ENCODE measurements at regions not wholly inside any gene's neighbourhood (a gene's known extent, or its start where the extent isn't known, plus 50 kb on each side); places are given as distances from the start of the nearest gene placed in this dataset.

DNA sequence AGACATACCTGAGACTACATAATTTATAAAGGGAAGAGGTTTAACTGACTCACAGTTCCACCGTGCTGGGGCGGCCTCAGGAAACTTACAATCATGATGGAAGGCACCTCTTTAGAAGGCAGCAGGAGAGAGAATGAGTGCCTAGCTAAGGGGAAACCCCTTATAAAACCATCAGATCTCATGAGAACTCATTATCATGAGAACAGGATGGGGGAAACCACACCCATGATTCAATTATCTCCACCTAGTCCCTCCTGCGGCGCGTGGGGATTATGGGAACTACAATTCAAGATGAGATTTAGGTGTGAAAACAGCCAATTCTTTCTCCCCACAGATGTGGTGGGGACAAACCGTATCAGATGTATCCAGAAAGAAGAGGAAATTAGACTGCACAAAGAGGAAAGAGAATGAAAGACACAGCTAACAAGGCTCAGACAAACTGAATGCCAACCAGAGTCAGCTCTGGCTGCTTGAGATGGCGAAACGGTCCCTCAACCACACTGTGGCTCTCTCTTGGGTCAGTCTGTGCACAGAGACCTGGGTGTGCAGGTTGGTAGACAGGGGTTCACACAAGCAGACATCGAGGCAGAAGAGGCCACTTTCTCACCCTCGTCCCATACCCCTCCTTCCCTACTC is 375.6 kb downstream of the SFMBT2 start:
- Histone ChIP-seq H3K27ac (ENCODE audit: low read depth in 1 of 2, low read length in 1 of 2) (no peak overlapping the region), H3K4me1 (ENCODE audit: control insufficient read depth in 2 of 2, insufficient read depth in 2 of 2, low read length in 2 of 2) (peaks cover 0 to 5% of the 10 kb centered on the region in 2 donors), H3K36me3 (ENCODE audit: control insufficient read depth in 2 of 2, insufficient read depth in 2 of 2, low read length in 1 of 2) (no peaks in the 10 kb centered on the region), H3K4me3 (ENCODE audit: low read length in 2 of 2) (no peak overlapping the region), H3K9me3 (ENCODE audit: control insufficient read depth in 2 of 2, insufficient read depth in 1 of 2, low read length in 1 of 2) (no peaks in the 10 kb centered on the region), H3K27me3 (ENCODE audit: control insufficient read depth in 2 of 2, insufficient read depth in 1 of 2, low read length in 1 of 2) (no peaks in the 10 kb centered on the region)
- WGBS = 43% methylated on average over 10 of the region's 10 CpGs
- no peak for DNase-seq (ENCODE audit: low read depth in 6 of 9, low spot score in 9 of 9)

- Histone ChIP-seq H3K36me3 (ENCODE audit: control insufficient read depth in 2 of 2, insufficient read depth in 2 of 2, low read length in 1 of 2) (no peaks in the 10 kb centered on the region), H3K4me1 (ENCODE audit: control insufficient read depth in 2 of 2, insufficient read depth in 2 of 2, low read length in 2 of 2) (peaks cover 0 to 5% of the 10 kb centered on the region in 2 donors), H3K9me3 (ENCODE audit: control insufficient read depth in 2 of 2, insufficient read depth in 1 of 2, low read length in 1 of 2) (no peaks in the 10 kb centered on the region), H3K27ac (ENCODE audit: low read depth in 1 of 2, low read length in 1 of 2) (no peak overlapping the region), H3K4me3 (ENCODE audit: low read length in 2 of 2) (no peak overlapping the region), H3K27me3 (ENCODE audit: control insufficient read depth in 2 of 2, insufficient read depth in 1 of 2, low read length in 1 of 2) (no peaks in the 10 kb centered on the region)
- DNase-seq (ENCODE audit: low read depth in 6 of 9, low spot score in 9 of 9) = no peak
- 98% methylated on average over 1 of the region's 1 CpG for WGBS
These were observed 377.8 kb downstream of the SFMBT2 start for GRCh38 chr10:7033031-7033430.

DNA sequence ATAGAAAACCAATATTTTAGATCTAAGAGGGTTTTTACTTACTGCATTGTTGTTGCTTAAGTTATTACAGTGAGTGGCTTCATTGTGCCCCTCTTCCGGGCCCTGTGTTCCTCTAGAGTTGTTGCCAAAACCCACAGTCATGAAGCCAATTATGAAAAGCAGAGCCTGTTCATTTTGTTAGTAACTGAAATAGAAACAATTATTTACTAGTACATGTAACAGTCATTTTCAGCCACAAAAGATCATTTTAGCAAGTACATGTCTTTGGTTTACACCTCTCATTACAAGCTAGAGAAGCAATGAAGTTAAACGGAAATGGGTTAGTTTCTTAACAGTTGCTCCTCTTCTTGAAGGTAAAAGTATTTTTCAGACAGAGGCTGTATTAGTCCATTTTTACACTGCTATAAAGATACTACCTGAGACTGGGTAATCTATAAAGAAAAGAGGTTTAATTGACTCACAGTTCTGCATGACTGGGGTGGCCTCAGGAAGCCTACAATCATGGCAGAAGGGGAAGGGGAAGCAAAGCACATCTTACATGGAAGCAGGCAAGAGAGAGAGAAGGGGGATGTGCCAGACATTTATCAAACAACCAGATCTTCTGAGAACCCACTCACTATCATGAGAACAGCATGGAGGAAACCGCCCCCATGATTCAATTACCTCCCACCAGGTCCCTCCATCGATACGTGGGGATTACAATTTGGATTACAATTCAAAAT is 380.5 kb downstream of the SFMBT2 start:
- DNase-seq (ENCODE audit: low read depth in 6 of 9, low spot score in 9 of 9) = no peak
- Histone ChIP-seq H3K4me1 (ENCODE audit: control insufficient read depth in 2 of 2, insufficient read depth in 2 of 2, low read length in 2 of 2) (peaks cover 0 to 5% of the 10 kb centered on the region in 2 donors), H3K27ac (ENCODE audit: low read depth in 1 of 2, low read length in 1 of 2) (no peak overlapping the region), H3K9me3 (ENCODE audit: control insufficient read depth in 2 of 2, insufficient read depth in 1 of 2, low read length in 1 of 2) (no peaks in the 10 kb centered on the region), H3K27me3 (ENCODE audit: control insufficient read depth in 2 of 2, insufficient read depth in 1 of 2, low read length in 1 of 2) (no peaks in the 10 kb centered on the region), H3K4me3 (ENCODE audit: low read length in 2 of 2) (no peak overlapping the region), H3K36me3 (ENCODE audit: control insufficient read depth in 2 of 2, insufficient read depth in 2 of 2, low read length in 1 of 2) (no peaks in the 10 kb centered on the region)
- 88% methylated on average over 5 of the region's 5 CpGs for WGBS

- Histone ChIP-seq H3K4me1 (ENCODE audit: control insufficient read depth in 2 of 2, insufficient read depth in 2 of 2, low read length in 2 of 2) (no peaks in the 10 kb centered on the region), H3K36me3 (ENCODE audit: control insufficient read depth in 2 of 2, insufficient read depth in 2 of 2, low read length in 1 of 2) (no peaks in the 10 kb centered on the region), H3K27ac (ENCODE audit: low read depth in 1 of 2, low read length in 1 of 2) (no peak overlapping the region), H3K27me3 (ENCODE audit: control insufficient read depth in 2 of 2, insufficient read depth in 1 of 2, low read length in 1 of 2) (no peaks in the 10 kb centered on the region), H3K4me3 (ENCODE audit: low read length in 2 of 2) (no peak overlapping the region), H3K9me3 (ENCODE audit: control insufficient read depth in 2 of 2, insufficient read depth in 1 of 2, low read length in 1 of 2) (no peaks in the 10 kb centered on the region)
- WGBS = 40% methylated on average over 1 of the region's 1 CpG
- DNase-seq (ENCODE audit: low read depth in 6 of 9, low spot score in 9 of 9) = no peak
These were observed 381.2 kb downstream of the SFMBT2 start for GRCh38 chr10:7029672-7030071.

DNA sequence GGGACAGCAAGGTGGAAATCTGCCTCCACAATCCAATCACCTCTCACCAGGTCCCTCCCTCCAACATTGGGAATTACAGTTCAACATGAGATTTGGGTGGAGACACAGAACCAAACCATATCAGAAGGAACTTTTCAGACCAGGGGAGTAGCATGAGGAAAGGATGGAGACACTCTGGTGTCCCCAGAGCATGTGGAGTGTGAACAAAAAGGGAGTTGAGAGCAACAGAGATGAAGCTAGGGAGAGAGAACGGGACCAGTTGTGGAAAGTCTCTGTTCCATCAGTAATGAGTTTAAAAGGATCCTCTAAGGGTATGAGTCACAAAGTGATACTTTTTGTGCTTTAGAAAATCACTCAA is 382.0 kb downstream of the SFMBT2 start:
- Histone ChIP-seq H3K27me3 (ENCODE audit: control insufficient read depth in 2 of 2, insufficient read depth in 1 of 2, low read length in 1 of 2) (no peaks in the 10 kb centered on the region), H3K27ac (ENCODE audit: low read depth in 1 of 2, low read length in 1 of 2) (no peak overlapping the region), H3K36me3 (ENCODE audit: control insufficient read depth in 2 of 2, insufficient read depth in 2 of 2, low read length in 1 of 2) (no peaks in the 10 kb centered on the region), H3K9me3 (ENCODE audit: control insufficient read depth in 2 of 2, insufficient read depth in 1 of 2, low read length in 1 of 2) (no peaks in the 10 kb centered on the region), H3K4me1 (ENCODE audit: control insufficient read depth in 2 of 2, insufficient read depth in 2 of 2, low read length in 2 of 2) (no peaks in the 10 kb centered on the region), H3K4me3 (ENCODE audit: low read length in 2 of 2) (no peak overlapping the region)
- DNase-seq (ENCODE audit: low read depth in 6 of 9, low spot score in 9 of 9) = no peak
- WGBS = 94% methylated on average over 1 of the region's 1 CpG

- 95% methylated on average over 7 of the region's 7 CpGs for WGBS
- Histone ChIP-seq H3K4me3 (ENCODE audit: low read length in 2 of 2) (no peak overlapping the region), H3K9me3 (ENCODE audit: control insufficient read depth in 2 of 2, insufficient read depth in 1 of 2, low read length in 1 of 2) (no peaks in the 10 kb centered on the region), H3K27me3 (ENCODE audit: control insufficient read depth in 2 of 2, insufficient read depth in 1 of 2, low read length in 1 of 2) (no peaks in the 10 kb centered on the region), H3K4me1 (ENCODE audit: control insufficient read depth in 2 of 2, insufficient read depth in 2 of 2, low read length in 2 of 2) (no peaks in the 10 kb centered on the region), H3K27ac (ENCODE audit: low read depth in 1 of 2, low read length in 1 of 2) (no peak overlapping the region), H3K36me3 (ENCODE audit: control insufficient read depth in 2 of 2, insufficient read depth in 2 of 2, low read length in 1 of 2) (no peaks in the 10 kb centered on the region)
- no peak for DNase-seq (ENCODE audit: low read depth in 6 of 9, low spot score in 9 of 9)
These were observed 382.7 kb downstream of the SFMBT2 start for GRCh38 chr10:7027913-7028808.

DNA sequence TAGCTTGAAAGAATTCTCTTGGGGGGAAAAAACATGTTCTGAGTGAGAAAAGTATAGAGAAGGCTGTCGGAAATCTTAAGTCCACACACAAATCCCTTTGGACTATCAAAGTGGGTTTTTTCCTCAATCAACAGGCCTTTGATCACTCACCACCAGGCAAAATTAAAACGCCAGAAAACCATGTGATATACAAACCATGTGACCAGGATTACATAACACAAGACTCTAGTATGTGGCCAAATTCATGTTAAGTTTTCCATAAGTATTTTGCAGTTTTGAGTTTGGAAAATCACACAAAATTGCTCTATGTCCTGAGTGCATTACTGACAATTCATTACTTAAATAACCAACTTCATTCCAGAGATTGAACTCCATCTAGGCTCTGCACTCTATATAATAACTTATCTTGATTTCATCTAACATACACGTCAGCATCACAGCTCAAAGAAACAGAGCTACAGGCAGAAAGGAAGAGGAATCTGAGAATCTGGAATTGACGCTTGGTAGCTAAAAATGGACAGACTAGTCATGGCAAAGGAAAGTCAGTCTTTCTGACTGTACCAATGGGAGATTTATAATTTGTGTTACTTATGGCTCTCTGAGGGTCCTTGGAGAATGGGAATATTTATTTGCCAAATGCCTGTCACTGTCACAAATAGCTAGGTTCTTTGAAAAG is 383.5 kb downstream of the SFMBT2 start:
- WGBS = 89% methylated on average over 4 of the region's 4 CpGs
- Histone ChIP-seq H3K4me3 (ENCODE audit: low read length in 2 of 2) (no peak overlapping the region), H3K4me1 (ENCODE audit: control insufficient read depth in 2 of 2, insufficient read depth in 2 of 2, low read length in 2 of 2) (no peaks in the 10 kb centered on the region), H3K27me3 (ENCODE audit: control insufficient read depth in 2 of 2, insufficient read depth in 1 of 2, low read length in 1 of 2) (no peaks in the 10 kb centered on the region), H3K36me3 (ENCODE audit: control insufficient read depth in 2 of 2, insufficient read depth in 2 of 2, low read length in 1 of 2) (no peaks in the 10 kb centered on the region), H3K9me3 (ENCODE audit: control insufficient read depth in 2 of 2, insufficient read depth in 1 of 2, low read length in 1 of 2) (no peaks in the 10 kb centered on the region), H3K27ac (ENCODE audit: low read depth in 1 of 2, low read length in 1 of 2) (no peak overlapping the region)
- no peak for DNase-seq (ENCODE audit: low read depth in 6 of 9, low spot score in 9 of 9)

- 98% methylated on average over 4 of the region's 4 CpGs for WGBS
- no peak for DNase-seq (ENCODE audit: low read depth in 6 of 9, low spot score in 9 of 9)
- H3K36me3 ChIP-seq (ENCODE audit: control insufficient read depth in 2 of 2, insufficient read depth in 2 of 2, low read length in 1 of 2) = no peaks in the 10 kb centered on the region
- no peaks in the 10 kb centered on the region for H3K9me3 ChIP-seq (ENCODE audit: control insufficient read depth in 2 of 2, insufficient read depth in 1 of 2, low read length in 1 of 2)
- no peaks in the 10 kb centered on the region for H3K4me1 ChIP-seq (ENCODE audit: control insufficient read depth in 2 of 2, insufficient read depth in 2 of 2, low read length in 2 of 2)
- no peak overlapping the region for H3K4me3 ChIP-seq (ENCODE audit: low read length in 2 of 2)
- no peaks in the 10 kb centered on the region for H3K27me3 ChIP-seq (ENCODE audit: control insufficient read depth in 2 of 2, insufficient read depth in 1 of 2, low read length in 1 of 2)
- no peak overlapping the region for H3K27ac ChIP-seq (ENCODE audit: low read depth in 1 of 2, low read length in 1 of 2)
These were observed 384.0 kb downstream of the SFMBT2 start for GRCh38 chr10:7026818-7027217.

DNA sequence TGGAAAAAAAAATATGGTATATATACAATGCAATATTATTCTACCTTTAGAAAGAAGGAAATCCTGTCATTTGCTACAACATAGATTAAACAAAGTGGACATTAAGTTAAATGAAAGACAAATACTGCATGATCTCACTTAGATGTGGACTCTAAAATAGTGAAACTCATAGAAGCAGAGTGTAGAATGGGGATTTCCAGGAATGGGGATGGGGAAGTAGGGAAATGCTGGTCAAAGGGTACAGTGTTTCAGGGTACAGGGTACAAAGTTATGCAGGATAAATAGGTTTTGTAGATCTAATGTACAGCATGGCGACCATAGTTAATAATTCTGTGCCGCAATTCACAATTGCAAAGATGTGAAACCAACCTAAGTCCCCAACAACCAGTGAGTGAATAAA is 385.5 kb downstream of the SFMBT2 start:
- no peaks in the 10 kb centered on the region for H3K9me3 ChIP-seq (ENCODE audit: control insufficient read depth in 2 of 2, insufficient read depth in 1 of 2, low read length in 1 of 2)
- 98% methylated on average over 2 of the region's 2 CpGs for WGBS
- H3K4me3 ChIP-seq (ENCODE audit: low read length in 2 of 2) = no peak overlapping the region
- H3K4me1 ChIP-seq (ENCODE audit: control insufficient read depth in 2 of 2, insufficient read depth in 2 of 2, low read length in 2 of 2) = no peaks in the 10 kb centered on the region
- no peak for DNase-seq (ENCODE audit: low read depth in 6 of 9, low spot score in 9 of 9)
- H3K27ac ChIP-seq (ENCODE audit: low read depth in 1 of 2, low read length in 1 of 2) = no peak overlapping the region
- no peaks in the 10 kb centered on the region for H3K36me3 ChIP-seq (ENCODE audit: control insufficient read depth in 2 of 2, insufficient read depth in 2 of 2, low read length in 1 of 2)
- H3K27me3 ChIP-seq (ENCODE audit: control insufficient read depth in 2 of 2, insufficient read depth in 1 of 2, low read length in 1 of 2) = no peaks in the 10 kb centered on the region
